ENCODE measurements at regions not wholly inside any gene's neighbourhood (a gene's known extent, or its start where the extent isn't known, plus 50 kb on each side); places are given as distances from the start of the nearest gene placed in this dataset.

- H3K4me1 Mint-ChIP-seq (ENCODE audit: low read depth, unreplicated experiment): no peaks in the 10 kb centered on the region
- no peak overlapping the region for H3K4me3 Mint-ChIP-seq (ENCODE audit: low read depth, unreplicated experiment)
- no peak for TF ChIP-seq CTCF (IDR thresholded peaks at IDR 0.05; ENCODE audit: unreplicated experiment)
- no peak for DNase-seq
- BruUV-seq (replicated peaks): no TSS peak
- H3K27me3 Mint-ChIP-seq (ENCODE audit: unreplicated experiment): no peaks in the 10 kb centered on the region
- H3K9me3 Mint-ChIP-seq (ENCODE audit: low read depth, unreplicated experiment): peaks cover 4% of the 10 kb centered on the region
- no peaks in the 10 kb centered on the region for H3K36me3 Mint-ChIP-seq (ENCODE audit: insufficient read depth, unreplicated experiment)
- intact Hi-C loops (cut with micrococcal nuclease; ENCODE audit: unreplicated experiment): no loop called here
- H3K27ac Mint-ChIP-seq (ENCODE audit: unreplicated experiment): no peak overlapping the region
- CTCF ChIA-PET: interaction anchor here (0.7 kb wide), 1 partner anchor 270 kb away, joined by 3 read pairs; no protein-coding TSS in a partner anchor
Measured at GRCh38 chr17:63203652-63204051, 237.6 kb downstream of the TANC2 start.

GRCh38 chr17:63221939-63222338, 224.2 kb downstream of the CYB561 start:
- H3K4me1 Mint-ChIP-seq (ENCODE audit: low read depth, unreplicated experiment): peaks cover 21% of the 10 kb centered on the region
- H3K27ac Mint-ChIP-seq (ENCODE audit: unreplicated experiment): no peak overlapping the region
- no peaks in the 10 kb centered on the region for H3K27me3 Mint-ChIP-seq (ENCODE audit: unreplicated experiment)
- H3K9me3 Mint-ChIP-seq (ENCODE audit: low read depth, unreplicated experiment): no peaks in the 10 kb centered on the region
- no peak for TF ChIP-seq CTCF (IDR thresholded peaks at IDR 0.05; ENCODE audit: unreplicated experiment)
- no peak overlapping the region for H3K4me3 Mint-ChIP-seq (ENCODE audit: low read depth, unreplicated experiment)
- no peak for DNase-seq
- intact Hi-C loops (cut with micrococcal nuclease; ENCODE audit: unreplicated experiment): no loop called here
- CTCF ChIA-PET: no interaction called here
- no TSS peak for BruUV-seq (replicated peaks)
- H3K36me3 Mint-ChIP-seq (ENCODE audit: insufficient read depth, unreplicated experiment): no peaks in the 10 kb centered on the region

DNA sequence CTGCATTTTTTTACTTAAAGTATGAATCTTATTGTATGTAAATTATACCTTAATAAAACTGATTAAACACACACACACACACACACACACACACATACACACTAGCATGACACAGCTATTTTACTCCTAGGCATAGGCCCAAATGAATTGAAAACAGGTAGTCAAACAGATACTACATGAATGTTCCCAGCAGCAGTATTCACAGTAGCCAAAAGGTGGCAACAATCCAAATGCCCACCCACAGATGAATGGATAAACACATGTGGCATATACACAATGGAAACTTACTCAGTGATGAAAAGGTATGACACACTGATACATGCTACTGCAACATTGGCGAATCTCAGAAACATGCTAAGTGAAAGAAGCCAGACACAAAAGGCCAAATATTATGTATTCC, 223.5 kb downstream of the CYB561 start:
- peaks cover 14% of the 10 kb centered on the region for H3K4me1 Mint-ChIP-seq (ENCODE audit: low read depth, unreplicated experiment)
- no peak for DNase-seq
- no peaks in the 10 kb centered on the region for H3K9me3 Mint-ChIP-seq (ENCODE audit: low read depth, unreplicated experiment)
- CTCF ChIA-PET: no interaction called here
- TF ChIP-seq CTCF (IDR thresholded peaks at IDR 0.05; ENCODE audit: unreplicated experiment): no peak
- no peak overlapping the region for H3K27ac Mint-ChIP-seq (ENCODE audit: unreplicated experiment)
- BruUV-seq (replicated peaks): no TSS peak
- no peak overlapping the region for H3K4me3 Mint-ChIP-seq (ENCODE audit: low read depth, unreplicated experiment)
- H3K36me3 Mint-ChIP-seq (ENCODE audit: insufficient read depth, unreplicated experiment): no peaks in the 10 kb centered on the region
- intact Hi-C loops (cut with micrococcal nuclease; ENCODE audit: unreplicated experiment): no loop called here
- no peaks in the 10 kb centered on the region for H3K27me3 Mint-ChIP-seq (ENCODE audit: unreplicated experiment)

- H3K36me3 Mint-ChIP-seq (ENCODE audit: insufficient read depth, unreplicated experiment): no peaks in the 10 kb centered on the region
- no peak for DNase-seq
Measured at GRCh38 chr17:63223212-63223911, 222.7 kb downstream of the CYB561 start.

More at GRCh38 chr17:63223212-63223911, 222.7 kb downstream of the CYB561 start:
- H3K9me3 Mint-ChIP-seq (ENCODE audit: low read depth, unreplicated experiment): no peaks in the 10 kb centered on the region
- H3K27ac Mint-ChIP-seq (ENCODE audit: unreplicated experiment): no peak overlapping the region
- no peaks in the 10 kb centered on the region for H3K27me3 Mint-ChIP-seq (ENCODE audit: unreplicated experiment)
- CTCF ChIA-PET: interaction anchor here (0.7 kb wide), 1 partner anchor 187 kb away, joined by 3 read pairs; no protein-coding TSS in a partner anchor
- no peak overlapping the region for H3K4me3 Mint-ChIP-seq (ENCODE audit: low read depth, unreplicated experiment)
- H3K4me1 Mint-ChIP-seq (ENCODE audit: low read depth, unreplicated experiment): peaks cover 8% of the 10 kb centered on the region
- no TSS peak for BruUV-seq (replicated peaks)
- no peak for TF ChIP-seq CTCF (IDR thresholded peaks at IDR 0.05; ENCODE audit: unreplicated experiment)
- intact Hi-C loops (cut with micrococcal nuclease; ENCODE audit: unreplicated experiment): no loop called here
